HG02588 (cell line): ENCODE measurements at regions not wholly inside any gene's neighbourhood (a gene's known extent, or its start where the extent isn't known, plus 50 kb on each side); places are given as distances from the start of the nearest gene placed in this dataset.

ENCODE experiments used
- ATAC-seq: cut with Tn5 transposase; IDR thresholded peaks from one replicate; pipeline ENCODE4 v1.9.1; 2021; ENCODE audit warnings: mild to moderate bottlenecking, moderate library complexity; ENCODE audit not compliant: unreplicated experiment

DNA sequence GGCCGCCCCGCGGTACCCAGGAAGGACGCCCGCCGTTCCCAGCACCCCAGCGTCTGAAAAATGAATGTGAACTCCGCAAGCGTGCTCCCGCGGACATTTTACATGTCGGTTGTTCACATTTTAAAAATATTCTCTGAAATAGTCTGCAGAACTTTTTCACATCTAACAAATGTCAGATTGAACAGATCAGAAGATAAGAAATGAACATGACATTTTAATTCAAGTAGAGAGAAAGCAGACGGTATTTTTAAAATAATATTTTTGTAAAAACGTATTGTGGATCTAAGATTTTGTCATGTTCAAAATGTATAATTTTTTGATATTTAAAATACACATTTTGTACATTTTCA lies 101.8 kb upstream of the DIO3 start:
- no peak for ATAC-seq

DNA sequence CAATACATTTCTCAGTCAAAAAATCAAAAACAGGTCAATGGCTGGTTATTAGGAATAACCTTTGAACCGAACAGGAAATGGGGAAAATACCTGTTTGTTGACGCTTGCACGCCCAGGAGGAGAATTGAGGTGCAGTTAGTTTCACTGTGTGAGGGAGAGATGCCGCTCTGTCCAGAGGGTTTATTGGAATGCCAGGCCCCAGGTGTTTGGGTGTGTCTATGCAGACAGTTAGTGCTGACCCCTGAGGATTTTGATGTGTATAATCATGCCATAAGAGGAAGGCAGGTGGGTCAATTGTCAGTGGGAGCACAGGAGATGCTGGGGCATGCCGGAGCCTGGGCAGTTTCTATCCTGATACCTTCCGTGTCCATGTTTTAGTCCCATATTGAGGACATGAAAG lies 100.8 kb upstream of the DIO3 start:
- no peak for ATAC-seq

DNA sequence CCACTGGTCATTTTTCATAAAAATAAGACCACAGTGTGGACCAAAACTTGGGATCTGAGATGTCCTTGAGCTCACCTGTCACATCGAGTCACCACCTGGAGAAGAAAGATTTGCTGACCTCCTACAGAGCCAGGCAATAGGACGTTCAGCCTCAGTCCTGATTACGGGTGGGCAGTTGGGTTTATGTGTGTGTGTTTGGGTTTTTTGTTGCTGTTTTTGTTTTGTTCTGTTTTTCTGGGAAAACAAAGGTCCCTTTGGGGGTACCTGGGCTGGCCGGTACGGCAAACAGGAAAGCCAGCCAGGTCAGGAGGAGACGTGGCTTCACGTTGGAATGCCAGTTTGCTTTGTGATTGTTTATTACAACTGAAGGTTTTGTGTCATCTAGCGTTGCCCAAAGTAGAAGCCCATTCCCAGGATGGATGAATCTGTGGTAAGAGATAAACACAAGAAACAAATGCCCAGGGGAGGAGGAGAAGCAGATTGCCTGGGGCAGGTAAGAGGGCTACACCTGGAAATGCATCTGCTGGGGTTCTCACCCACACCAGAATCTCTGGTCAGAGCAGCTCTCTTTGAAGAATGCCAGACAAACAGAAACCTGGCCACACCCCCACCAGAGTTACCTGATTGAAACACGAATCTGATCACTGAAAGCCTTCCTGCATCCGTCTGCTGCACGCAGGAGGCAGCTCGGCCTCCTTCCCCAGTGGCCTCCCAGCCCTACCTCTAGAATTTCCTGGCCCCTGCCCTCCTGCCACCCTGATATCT lies 100.1 kb upstream of the DIO3 start:
- no peak for ATAC-seq

DNA sequence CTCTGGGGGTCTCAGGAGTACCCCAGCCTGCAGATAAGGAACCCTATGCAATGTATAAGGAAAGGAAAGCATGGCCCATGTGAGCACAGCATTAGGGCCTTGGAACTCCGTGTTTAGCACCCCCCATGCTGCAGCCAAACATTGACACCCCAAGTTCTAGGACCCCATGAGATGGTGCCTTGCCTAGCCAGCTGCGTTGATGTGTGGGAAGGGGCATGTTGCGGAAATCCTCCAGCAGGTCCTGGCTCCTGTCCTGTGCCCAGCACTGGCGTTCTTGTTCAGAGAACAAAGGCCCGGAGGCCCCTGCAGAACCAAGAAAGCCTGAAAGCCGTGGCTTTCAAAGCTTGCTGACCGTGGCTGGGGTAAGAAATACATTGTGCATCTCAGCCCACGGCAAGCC lies 99.4 kb upstream of the DIO3 start:
- ATAC-seq = no peak

DNA sequence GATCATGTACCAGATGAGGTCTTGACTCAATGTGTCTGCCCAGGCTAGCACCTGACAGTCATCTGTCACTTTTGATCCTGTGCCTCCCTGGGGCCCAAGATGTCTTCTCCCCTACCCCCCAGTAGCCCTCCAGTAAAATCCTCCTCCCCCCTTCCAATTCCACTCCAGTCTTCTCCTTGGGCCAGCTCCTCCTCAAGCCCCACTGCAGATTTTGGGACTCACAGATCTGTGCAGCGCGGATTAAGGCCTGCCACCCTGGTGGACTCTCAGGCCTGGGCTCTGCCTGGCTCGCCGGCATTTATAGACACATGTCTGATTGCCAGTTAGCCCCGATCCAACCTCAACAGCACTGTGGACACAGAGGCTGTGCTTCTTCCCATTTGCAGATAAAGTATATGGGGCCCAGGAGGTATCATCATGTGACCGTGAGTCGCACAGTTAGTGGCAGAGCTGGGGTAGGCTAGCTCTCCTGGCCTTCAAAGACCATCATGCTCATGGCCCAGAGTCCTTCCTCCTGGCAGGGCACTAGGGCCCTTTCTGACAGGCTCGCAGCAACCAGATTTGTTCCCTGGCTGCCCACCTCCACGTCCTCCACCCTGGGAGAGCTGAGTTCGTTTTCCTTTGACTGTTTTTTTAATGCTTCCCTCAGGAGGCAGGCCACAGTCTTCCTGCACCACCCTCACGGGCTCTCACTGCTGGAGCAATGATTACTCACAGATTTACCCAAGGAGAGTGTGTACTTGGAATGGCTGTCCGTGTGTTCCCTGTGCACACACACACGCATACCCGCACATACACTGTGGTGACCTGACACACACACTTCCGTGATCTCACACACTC lies 98.3 kb upstream of the DIO3 start:
- ATAC-seq = no peak

DNA sequence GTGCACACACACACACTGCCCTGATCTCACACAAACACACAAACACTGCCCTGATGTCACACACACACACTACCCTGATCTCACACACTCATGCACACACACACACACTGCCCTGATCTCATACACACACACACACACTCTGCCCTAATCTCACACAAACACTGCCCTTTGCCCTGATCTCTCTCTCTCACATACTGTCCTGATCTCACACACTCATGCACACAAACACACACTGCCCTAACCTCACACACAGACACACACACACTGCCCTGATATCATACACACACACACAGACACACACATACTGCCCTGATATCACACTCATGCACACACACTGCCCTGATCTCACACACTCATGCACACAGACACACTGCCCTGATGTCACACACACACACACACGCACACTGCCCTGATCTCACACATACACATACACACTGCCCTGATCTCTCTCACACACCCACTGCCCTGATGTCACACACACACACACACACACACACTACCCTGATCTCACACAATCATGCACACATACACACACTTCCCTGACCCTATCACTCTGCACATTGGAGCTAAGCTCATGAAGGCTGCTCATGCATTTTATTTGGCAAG lies 97.6 kb upstream of the DIO3 start:
- ATAC-seq = no peak

DNA sequence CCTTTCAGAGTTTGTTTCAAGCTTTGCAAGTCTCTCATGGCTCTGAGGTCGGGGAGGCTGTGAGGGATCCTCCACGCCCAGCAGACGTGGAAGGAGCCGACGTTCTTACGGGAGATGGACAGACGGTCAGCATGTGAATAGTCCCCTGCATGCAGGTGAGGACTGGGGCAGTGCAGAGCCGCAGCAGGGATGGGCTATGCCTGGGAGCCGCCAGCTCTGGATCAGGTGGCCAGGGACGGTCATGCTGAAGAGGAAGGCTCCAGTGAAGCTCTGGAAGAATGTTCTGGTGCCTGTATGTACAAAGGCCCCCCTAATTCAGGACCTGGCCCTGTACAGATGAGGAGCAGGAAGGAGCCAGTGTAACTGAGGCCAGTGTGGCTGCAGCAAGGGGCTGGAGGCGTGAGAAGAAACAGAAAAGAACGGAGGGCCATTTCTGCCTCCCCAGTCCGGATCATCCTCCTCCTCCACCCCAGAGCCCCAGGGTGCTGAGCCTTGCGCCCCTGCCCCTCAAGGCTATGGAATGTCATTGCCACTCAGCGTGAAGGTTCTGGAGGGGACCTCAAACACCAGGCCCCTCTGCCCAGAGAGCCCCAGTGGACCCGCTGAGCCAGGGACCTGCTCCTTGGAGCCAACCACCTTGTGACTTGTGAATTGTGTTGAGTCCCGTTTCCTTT lies 96.8 kb upstream of the DIO3 start:
- ATAC-seq = no peak

DNA sequence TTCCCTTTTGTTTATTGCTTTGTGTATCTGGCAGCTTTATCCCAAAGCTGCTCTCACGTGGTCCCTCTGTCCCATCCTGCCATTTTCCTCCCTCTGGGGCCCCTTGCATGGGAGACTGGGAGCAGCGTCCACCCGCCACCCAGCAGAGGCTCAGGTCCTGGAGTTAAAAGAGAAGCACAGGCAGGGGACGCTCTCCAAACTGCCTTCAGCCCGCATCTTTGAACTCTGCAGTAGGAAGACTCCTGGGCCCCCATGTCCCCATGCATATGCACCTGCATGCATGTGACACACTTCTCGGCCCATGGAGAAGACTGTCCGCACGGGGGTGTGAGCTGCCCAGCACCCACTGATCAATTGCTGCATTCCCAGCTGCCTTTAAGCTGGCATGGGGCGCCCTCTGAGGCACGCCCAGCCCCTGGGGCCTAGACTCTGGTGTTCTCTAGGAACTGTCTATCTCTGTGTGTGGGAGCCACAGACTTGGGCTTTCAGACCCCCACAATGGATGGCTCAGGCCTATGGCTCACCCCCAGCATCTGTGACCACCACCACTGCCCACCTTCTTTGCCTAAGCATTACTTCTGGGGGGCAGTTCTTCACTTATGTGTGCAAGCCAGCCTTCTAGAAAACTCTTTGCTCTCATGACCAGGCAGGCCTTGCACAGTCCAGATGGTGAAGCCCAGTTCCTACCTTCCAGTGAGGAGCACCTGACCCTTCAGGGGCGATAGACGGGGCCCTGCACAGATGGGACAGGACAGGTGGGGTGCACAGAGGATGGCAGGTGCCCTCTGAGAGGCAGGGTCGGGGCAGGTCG lies 96.1 kb upstream of the DIO3 start:
- no peak for ATAC-seq

DNA sequence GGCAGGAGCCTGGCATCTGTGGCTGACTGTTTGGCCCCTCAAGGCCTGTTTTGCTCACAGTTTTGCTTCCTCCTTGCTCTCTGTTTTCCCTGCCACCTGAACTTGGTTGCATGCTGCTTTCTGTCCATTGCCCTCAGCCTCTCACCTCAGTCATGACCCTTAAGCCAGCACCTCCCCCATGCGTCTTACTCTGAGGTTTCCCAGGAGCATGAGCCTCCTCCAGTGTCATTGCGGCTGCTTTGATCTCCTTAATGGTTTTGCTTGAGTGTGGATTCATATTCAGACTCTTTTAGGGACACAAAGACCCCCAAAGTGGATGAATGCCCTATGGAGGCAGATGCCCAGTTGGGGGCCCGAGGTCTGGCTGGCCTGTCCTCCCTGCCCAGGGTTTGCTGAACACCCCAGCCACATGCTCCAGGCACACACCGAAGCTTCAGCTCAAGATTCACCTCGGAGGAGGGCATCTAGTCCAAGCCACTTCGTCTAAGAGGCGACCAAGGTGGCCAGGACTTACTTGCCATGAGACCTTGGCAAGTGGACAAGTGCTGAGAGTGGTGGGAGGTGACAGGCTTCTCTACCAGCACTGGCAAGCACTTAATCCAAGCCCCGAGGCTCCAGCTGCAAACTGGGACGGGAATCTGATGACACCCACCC lies 95.4 kb upstream of the DIO3 start:
- ATAC-seq = no peak

DNA sequence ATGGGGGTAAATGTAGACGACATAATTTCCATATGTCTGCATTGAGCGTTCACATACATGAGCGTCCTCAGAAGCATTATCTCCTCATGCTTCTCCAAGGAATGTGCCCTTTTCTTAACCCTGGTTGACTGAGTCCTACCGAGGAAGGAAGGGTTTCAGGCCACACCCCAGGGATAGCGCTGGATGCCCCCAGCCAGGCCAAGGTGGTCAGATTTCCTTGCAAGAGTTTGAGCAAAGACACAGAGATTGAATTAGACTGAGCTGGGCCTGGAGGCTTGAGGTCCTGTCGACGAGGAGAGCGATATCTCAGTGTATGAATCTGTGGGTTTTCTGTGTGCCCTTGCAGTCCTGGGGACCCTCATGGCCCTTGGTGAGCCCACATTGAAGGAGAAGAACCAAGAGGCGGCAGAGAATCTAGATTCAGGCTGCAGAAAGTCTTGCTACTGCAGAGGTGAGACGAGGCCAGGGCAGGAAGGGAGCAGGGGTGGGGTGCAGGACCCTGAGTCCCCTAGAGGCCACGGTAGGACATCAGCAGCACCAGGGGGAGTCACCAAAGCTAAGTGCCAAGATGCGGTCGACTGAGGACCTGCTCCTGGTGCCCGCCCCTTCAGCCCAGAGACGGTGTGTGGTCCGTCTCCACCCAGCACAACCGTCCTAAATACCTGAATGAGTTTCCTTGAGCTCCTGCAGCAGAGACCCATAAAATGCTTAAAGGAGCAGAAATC lies 94.7 kb upstream of the DIO3 start:
- no peak for ATAC-seq

DNA sequence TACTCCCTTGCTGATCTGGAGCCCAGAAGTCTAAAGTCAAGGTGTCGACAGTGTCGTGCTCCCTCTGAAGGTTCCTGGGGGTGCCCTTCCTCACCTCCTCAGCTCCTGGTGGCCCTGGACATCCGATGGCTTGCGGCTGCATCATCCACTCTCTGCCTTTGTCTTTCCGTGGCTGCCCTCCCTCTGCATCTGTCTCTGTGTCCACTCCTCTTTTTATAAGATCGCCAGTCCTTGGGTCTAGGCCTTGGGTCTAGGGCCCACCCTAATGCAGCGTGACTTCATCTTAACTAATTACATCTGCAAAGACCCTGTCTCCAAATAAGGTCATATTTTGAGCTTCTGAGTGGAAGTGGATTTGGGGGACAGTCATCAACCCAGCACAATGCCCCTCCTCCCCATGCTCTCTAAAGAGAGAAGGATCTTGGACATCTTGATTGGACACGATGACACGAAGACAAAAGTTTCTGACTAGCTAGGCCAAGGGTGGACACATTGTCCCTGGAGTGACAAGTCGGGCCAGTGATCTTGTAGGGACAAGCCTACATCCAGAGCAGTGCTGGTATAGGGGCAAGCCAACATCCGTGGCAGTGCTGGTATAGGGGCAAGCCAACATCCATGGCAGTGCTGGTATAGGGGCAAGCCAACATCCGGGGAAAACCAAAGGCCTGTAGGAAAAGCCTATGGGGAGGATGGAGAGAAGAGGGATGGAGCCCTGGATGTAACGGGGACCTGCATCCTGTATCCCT lies 93.9 kb upstream of the DIO3 start:
- ATAC-seq = no peak

DNA sequence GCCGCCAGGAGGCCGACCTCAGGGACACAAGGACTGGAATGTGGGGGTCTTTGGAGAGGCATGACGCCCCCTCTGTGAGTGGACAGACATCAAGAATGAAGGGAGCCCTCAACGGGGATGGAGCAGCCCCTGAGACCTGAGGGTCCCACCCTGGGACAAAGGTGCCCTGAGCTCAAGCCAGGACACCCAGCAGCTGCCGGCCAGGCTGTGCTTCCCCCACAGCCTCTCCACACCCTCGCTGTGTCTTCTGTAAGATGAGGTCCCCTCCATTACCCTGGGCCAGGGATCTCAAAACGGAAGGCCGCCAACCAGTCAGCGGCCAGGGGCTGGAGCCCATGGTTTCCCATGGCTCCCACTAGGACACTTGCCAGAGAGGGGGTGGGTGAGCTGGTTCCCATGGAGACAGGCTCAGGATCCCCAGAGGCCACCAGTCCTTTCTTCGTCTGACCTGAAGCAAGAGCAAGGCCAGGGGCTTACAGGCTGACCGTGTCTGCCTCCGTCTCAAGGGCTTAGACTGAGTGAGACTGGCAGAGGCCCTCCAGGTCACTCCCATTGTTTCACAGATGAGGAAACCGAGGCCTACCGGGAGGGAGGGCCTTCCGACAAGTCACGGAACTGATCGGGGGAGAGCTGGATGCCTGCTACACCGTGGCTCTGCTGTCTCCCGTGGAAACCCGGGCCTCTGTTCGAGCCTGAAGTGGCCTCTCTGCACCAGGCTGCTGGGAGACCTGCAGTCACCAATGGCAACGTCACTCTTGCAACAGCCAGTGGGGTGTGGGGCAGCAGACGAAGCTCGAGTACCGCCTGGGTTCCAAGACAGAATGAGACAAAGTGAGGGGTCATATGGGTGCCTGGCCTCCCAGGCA lies 91.7 kb upstream of the DIO3 start:
- ATAC-seq = no peak

DNA sequence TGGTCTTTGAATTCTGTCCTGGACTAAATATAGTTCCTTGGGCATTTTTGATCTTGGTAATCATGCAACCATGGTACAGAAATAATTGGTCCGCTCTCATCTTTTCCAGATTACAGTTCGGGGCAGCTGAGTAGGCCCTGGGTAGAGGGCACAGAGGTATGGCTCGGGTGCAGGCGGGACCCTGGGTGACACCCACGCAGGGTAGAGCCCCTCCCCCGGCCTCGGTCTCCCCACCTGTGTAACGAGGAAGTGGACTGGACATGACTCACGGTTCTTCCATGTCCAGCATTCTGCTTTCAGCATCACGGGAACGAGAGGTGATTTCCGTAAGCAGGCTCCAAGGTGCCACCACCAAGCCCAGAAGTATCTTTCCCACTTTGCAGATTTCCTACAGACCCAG lies 91.0 kb upstream of the DIO3 start:
- ATAC-seq = no peak

DNA sequence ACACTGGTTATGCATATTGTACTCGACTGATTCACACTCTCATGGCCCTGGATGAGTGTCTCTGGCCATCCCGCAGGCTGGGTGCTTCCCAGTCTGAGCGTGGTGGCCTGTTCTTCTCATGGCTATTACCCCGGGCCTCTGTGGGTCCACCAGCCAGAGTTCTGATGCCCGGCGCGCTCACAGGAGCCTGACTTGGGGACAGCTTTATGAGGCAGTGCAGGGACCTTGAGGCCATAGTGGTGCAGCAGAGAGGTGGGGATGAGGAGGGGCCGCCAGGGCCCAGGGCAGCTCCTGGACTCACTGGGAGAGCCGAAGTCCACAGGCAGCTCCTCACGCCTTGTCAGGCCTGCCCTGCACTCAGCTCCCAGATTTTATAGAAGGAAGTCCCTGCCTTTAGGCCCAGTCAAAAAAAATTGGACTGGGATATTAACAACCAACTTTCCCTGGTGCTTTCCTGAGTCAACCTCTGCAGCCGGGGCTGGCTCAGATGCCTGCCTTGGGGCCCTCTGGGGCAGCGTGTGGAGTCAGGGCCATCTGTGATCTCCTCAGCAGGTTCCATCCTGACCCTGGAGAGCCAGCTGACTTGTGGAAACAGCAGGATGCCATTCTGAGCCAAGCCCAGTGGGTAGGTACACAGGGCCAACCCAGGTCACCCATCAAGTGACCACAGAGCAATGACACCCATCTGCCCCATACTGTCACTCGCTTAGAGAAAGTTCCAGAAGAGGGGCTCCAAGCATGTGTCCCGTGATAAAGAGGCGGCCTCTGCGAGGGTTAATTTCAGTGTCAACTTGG lies 89.4 kb upstream of the DIO3 start:
- no peak for ATAC-seq

DNA sequence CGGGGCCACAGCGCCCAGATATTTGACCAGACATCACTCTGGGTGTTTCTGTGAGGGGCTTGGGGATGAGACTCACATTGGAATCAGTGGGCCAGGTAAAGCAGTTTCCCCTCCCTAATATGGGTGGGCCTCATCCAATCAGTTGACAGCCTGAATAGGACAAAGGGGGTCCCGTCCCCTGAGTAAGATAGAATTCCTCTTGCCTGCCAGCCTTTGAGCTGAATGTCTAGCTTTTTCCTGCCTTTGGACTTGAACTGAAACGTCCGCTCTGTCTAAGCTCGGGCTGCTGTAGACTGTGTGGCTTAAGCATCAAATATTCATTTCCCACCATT lies 88.8 kb upstream of the DIO3 start:
- no peak for ATAC-seq

DNA sequence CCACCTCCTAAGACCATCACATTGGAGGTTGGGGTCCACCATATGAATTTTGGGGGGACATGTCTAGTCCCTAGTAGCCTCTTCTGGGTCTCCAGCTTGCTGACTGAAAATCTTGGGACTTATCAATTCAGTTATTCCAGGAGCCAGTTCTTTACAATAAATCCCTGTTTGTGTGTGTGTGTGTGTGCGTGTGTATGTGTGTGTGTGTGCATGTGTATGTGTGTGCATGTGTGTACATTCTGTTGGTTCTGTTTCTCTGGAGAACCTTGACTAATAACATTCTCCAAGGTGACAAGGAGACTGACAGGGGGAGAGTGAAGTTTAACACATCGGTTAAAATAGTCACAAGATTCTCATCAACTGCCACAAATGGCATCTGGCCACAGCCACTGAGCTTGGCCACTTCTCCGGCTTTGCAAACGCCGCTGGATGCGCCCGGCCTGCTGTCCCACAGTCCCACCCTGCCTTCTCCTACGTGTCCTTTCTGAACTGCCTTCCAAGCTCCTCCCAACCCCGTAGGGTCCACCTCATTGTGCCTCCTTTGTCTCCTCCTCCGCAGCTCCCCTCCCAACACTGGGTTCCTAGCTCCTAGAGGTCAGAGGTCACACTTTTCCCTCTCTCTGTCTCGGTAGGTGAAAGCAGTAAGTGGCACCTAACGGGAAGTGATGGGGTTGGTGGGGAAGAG lies 88.1 kb upstream of the DIO3 start:
- no peak for ATAC-seq
